Ureter (tissue), 1 donor: ENCODE measurements at regions not wholly inside any gene's neighbourhood (a gene's known extent, or its start where the extent isn't known, plus 50 kb on each side); places are given as distances from the start of the nearest gene placed in this dataset.

Experiments
- DNase-seq: peaks from one replicate; pipeline ENCODE4 v3.0.0-alpha.2; 2020; ENCODE audit warnings: low spot score
- donor health status: DM: yes; HTN: yes; CAD: no.

DNA sequence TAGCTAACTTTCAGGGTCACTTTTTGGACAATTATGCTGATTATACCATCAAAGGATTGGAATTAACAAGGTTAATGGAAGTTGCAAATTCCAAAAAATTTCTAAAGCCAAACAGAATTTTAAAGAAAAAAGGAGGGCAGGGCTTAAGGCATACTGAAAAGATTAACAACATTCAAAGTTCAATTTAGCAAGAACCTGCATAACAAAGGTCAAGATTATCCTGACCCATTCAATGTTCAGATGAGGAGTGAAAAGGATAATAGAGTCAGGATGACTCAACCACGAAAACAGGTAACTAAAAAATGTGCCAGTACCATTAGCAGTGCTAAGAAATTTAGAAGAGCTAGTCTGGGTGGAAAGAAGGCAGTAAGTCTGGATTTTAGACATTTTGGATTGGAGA, 139.8 kb upstream of the HNMT start:
- DNase-seq, result no peak

- DNase-seq, result no peak
These were observed 137.6 kb upstream of the HNMT start for GRCh38 chr2:137826373-137827372.

DNA sequence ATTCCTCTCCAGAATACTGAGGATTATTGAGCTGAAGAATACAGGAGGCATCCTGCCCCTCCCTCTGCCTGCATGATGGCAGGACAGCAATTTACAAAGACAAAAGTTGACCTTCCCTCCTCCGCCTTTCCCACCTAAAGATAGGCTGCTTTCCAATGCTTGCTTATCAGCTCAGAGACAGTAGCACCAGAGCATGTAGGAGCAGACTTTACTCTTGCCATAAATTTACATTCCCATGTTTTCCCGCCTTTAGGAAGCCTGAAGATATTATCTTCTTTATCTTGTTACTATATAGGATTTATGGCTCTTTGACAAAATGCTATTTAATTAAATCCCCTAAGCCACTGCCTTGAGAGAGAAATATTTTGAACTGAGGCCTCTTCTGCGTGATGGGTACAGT, 135.6 kb upstream of the HNMT start:
- DNase-seq, result no peak

DNA sequence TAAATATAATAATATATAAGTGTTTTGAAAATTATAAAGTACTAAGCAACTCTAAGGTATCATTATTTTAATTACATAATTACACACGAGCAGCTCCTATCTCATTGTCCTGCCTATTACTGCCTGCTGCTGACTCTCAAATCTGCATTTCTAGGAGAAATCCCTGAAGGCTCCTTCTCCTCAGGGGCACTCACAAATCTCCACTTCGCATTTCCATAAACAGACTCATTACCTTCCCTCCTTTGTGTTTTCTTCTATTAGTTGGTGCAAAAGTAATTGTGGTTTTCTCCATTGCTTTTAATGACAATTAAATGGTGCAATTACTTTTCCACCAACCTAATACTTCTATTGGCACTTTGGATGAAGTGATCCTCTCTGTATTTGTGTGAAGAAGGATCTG, 135.0 kb upstream of the HNMT start:
- DNase-seq, result no peak

DNA sequence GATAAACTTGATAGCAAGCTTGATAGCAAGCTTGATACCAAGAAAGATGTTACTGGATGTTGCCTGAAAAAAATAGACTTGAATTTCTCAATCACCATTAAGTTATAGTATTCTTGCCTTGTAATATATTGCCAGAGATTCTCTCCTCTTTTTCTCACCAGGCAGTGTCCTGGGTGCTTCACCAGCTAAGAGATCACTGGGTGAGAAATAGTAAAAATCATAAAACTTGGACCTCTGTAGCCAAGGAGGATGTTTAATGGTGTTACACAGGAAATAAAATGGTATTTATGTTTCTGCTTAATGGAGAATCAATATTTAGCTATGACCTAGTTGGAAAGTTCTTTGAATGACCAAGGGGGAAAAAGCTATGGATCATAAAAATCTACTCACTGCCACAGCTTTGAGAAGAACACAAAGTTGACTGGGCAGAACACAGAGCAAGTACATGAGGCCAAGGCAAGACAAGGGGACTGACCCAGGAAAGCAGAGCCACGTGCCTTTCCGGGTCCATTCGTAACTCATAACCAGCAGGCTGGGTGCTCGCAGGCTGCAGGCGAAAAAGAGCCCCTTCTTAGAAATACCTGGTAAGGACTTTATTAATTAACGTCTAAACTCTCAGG, 129.4 kb upstream of the HNMT start:
- no peak for DNase-seq

DNA sequence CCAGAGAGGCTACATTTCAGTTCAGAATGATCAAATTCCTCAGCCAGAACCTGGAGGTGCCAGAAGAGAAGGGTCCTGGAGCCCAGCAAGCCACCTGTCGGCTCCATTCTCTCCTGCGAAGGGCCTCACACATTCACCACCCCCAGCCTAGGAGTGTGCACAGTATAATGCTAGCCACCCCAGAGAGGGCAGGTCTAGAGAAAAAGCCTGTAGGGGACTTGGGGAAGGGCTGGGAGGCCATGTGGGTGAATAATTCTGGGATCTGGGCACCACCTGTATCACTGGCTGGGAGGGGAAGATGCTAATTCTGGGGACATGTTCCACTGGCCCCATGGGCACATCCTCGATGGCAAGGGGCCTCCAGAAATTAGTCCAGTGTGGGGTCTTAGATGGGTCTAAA, 127.6 kb upstream of the HNMT start:
- no peak for DNase-seq

- DNase-seq, result no peak
These were observed 126.4 kb upstream of the HNMT start for GRCh38 chr2:137837830-137838229.

- no peak for DNase-seq
These were observed 125.8 kb upstream of the HNMT start for GRCh38 chr2:137838255-137839092.

- no peak for DNase-seq
These were observed 121.8 kb upstream of the HNMT start for GRCh38 chr2:137842430-137842829.

DNA sequence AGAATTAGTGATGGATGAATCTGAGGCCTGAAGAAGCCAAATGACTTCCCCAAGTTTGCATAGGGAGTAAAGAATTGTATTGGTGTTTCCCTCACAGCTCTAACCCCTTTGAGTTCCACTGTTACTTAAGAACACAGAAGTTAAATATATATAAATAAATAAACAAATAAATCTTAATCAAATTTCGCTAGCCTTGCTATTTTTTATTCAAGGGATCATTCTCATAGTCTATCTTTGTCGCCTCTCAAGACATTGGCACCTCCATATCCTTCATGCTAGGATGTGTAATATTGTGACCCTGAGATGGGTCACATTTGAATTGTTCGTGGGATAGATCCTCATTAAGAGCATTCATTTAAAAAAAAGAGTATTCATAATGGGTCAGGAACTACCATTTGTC, 121.3 kb upstream of the HNMT start:
- DNase-seq, result no peak

DNA sequence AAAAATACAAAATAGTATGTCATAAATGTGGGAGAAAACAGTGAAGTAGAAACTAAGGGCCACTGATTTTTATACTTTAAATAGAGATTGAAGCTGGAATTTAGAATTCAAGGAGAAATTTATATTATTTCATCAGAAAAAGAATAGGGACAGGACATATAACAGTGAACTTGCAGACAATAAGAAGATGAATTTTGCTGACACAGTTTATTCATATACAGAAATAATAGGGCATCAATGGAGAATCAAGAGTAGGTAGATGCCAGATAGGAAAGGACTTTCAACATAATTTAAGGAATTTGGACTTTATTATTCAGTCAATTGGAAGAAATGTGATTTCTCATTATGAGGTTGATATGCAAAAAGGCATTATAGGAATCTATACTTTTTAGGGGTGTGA, 118.9 kb upstream of the HNMT start:
- no peak for DNase-seq

DNA sequence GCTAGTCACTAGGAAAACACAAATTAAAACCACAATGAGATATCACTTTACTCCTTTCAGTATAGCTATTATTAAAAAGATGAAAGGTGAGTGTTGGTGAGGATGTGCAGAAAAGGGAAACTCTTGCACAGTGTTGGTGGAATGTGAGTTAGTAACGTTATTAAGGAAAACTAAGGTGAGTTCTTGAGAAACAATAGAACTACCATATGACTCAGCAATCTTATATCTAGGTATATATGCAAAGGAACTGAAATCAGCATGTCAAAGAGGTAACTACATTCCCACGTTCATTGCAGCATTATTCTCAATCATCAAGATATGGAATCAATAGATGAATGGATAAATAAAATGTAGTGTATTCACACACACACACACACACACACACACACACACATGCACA, 117.3 kb upstream of the HNMT start:
- no peak for DNase-seq

DNA sequence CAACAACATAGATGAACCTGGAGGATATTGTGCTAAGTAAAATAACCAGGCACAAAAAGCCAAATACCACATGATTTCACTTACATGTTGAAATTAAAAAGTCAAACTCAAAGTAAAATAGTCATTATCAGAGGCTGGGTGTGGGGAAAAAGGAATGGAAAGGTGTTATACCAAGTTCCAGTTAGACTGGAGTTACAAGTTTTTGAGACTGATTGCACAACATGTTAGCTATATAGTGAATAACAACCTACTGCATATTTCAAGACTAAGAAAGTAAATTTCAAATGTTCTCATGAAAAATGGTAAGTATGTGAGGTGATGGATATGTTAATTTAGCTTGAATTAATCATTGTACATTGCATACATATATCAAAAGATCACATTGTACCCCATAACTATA, 116.8 kb upstream of the HNMT start:
- no peak for DNase-seq

DNA sequence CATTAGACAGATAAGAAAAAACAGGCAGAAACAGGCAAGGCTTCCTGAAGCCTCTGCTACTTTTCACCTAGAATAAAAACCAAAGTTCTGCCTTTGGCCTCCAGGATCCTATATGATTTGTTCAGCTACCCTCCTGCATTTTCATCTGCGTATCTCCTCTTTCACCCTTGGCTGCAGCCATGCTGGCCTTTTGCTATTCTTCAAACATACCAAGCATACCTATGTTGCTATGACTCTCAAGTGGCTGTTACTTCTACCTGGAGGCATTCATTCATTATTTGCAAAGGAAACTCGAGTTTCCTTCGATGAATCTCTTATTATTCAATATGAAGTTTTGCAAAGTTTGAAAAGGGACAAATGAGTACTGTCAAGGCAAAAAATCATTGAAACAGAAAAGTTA, 106.4 kb upstream of the HNMT start:
- DNase-seq, result no peak

DNA sequence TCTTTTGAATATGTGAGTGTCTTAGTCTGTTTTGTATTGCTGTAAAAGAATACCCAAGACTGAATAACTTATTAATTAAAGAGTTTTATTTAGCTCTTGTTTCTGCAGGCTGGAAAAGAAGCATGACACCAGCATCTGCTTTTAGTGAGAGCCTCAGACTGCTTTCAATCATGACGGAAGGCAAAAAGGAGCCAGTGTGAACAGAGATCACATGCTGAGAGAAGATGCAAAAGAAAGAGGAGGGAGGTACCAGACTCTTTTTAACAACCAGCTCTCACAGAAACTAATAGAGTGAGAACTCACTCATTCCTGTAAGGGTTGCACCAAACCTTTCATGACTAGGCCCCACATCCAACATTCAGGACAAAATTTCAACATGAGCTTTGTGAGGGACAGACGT, 101.6 kb upstream of the HNMT start:
- no peak for DNase-seq

DNA sequence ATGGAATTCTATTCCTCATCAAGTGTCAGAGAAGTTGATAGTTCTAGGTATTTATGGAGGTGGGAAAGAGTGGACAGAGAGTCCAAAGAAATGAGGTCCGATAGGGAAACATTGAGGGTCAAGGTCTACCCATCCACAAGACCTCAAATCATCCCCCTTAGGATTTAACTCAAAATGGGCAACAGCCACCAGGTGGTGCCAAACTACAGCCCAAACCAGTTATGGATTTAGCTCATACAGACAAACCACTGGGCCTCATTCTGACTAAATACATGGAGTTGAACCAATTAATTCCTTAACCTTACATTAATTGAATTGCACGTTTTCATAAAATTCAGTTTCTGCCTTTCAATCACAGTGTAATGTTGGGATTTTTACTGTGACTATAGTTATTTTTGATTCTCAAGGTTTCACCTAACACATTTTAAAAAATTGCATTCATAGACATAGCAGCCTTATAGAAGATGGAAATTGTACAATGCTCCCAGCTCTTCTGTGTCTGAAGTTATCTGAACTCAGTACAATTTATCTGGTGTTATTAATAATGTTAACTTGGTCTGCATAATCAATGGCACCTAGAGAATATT, 98.2 kb upstream of the HNMT start:
- DNase-seq, result no peak

- no peak for DNase-seq
These were observed 93.6 kb upstream of the HNMT start for GRCh38 chr2:137870682-137871081.

DNA sequence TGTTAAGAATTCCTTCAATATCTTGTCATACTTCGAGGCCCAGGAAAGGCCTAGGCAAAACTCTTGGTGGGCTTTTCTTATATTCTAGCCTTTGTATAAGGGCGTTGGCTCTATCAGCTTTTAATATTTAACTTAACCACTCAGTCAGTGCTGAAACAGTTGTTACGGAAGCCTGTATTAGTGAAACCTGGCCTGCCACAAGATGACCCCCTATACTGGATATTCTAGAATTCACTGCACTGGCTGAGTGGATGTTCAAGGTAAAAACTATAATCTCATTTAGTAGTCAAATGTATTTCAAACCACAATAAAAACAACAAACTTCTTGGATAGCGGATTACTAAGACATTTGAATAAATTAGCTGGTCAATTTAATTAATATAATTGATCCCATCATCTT, 91.7 kb upstream of the HNMT start:
- no peak for DNase-seq

DNA sequence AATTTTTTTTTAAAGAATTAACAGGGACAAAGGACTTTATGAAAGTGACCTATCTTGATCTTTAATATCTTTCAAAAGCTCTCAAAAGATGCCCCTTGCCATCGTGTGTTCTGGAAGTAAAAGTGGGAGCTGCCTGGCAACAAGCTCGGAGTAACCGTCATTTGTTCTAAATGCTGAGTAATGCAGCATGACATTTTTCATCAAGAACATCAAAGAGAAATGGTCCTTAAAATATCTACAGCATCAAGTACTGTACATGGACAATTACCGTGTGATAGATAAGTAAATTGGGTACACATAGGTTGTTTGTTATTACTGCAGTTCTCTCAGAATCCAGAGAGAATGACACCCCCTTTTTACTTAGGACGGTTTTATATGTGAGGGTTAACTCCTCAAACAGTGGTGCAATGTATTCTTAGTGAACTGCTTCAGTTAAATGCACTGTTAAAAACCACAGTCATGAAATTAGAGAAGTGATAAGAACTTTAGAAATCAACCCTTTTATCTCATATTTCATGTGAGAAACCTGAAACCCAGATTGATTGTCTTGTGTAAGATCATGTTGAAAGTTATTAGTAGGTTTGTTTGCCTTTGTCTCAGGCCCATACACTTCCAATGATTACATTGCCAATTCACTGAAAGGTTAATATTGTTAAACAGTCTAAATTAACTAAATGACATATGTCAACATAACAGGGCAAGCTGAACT, 90.6 kb upstream of the HNMT start:
- DNase-seq, result no peak

DNA sequence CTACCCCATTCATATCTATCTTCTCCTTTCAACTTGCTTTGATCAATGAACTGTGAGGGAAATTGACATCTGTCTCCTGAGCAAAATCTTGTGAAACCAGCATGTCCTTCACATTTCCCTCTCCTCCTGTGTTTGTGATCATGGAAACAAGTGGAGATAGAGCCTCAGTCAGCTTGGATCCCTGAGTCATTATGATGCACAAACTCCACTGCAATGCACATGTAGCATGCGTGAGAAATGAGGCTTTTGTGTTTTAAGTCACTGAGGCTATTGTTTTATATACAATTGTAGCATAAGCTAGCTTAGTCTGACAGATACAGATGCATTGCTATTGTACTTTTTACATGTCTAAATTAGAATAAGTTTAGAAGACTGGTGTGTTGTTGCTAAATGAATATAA, 85.2 kb upstream of the HNMT start:
- DNase-seq, result no peak

DNA sequence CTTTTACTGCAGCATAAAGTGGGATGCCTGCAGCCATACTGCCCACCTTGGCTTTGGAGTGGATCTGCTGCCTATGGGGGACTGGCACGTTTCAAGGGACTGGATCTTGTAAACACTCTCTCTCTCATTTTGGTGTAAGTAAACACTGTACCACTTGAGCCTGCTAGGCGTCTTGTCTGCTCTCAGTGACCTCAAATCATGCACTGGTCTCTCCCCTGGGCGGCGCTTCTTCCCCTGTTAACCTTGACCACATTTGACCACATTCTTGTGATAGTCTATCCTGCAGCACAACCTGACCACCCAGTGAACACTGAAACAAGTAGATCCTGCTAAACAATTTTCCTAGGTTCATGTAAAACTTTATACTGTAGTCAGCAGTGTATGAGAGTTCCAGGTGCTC, 82.6 kb upstream of the HNMT start:
- DNase-seq, result no peak
